PFSK-1 (cell line): ENCODE measurements at regions not wholly inside any gene's neighbourhood (a gene's known extent, or its start where the extent isn't known, plus 50 kb on each side); places are given as distances from the start of the nearest gene placed in this dataset.

Experiments used
- POLR2AphosphoS5 ChIP-seq: IDR thresholded peaks from 2 replicates; pipeline ENCODE4 v1.6.1; 2012; ENCODE audit warnings: low read depth, mild to moderate bottlenecking, control low read depth, low read length, moderate library complexity
- SIN3A ChIP-seq: IDR thresholded peaks from 2 replicates; pipeline ENCODE4 v1.6.1; 2012; ENCODE audit warnings: mild to moderate bottlenecking, low read length, moderate library complexity, borderline replicate concordance; ENCODE audit not compliant: insufficient read depth
- TAF1 ChIP-seq: IDR thresholded peaks from 2 replicates; pipeline ENCODE4 v1.6.1; 2012; ENCODE audit warnings: low read length, control low read depth, borderline replicate concordance; ENCODE audit not compliant: insufficient read depth
- TF ChIP-seq, protein P1 (sequence below), 2 experiments: IDR thresholded peaks; 2 replicates each; pipeline versions ENCODE4 v1.6.1 to v1.8.0; 2011 to 2012; ENCODE audit warnings: low read depth in 2 of 2, low read length in 2 of 2, control low read depth in 1 of 2, inconsistent platforms in 1 of 2, mild to moderate bottlenecking in 1 of 2, moderate library complexity in 1 of 2; ENCODE audit not compliant: insufficient read depth in 1 of 2

DNA sequence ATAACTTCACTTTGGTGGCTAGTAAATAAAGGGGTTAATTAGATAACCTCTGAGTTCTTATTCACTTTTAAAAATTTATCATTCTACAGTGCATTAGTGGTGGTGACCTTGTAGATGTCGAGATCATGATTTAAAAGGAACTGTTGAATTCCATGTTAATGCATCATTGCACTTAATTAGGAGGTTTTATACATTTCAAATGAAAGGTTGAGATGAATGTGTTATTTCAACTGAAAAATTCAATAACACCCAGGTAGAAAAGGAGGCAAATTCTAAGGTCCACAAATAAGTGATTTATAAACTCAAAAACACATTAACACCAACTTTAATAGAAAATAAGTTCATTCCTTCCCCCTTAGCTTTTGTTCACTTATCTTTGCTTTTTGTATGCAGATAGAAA lies 58.3 kb upstream of the TMEM170B start:
- TF ChIP-seq TAF1 (no peak), SIN3A (no peak), POLR2AphosphoS5 (no peak)
- TF ChIP-seq, protein P1, sequence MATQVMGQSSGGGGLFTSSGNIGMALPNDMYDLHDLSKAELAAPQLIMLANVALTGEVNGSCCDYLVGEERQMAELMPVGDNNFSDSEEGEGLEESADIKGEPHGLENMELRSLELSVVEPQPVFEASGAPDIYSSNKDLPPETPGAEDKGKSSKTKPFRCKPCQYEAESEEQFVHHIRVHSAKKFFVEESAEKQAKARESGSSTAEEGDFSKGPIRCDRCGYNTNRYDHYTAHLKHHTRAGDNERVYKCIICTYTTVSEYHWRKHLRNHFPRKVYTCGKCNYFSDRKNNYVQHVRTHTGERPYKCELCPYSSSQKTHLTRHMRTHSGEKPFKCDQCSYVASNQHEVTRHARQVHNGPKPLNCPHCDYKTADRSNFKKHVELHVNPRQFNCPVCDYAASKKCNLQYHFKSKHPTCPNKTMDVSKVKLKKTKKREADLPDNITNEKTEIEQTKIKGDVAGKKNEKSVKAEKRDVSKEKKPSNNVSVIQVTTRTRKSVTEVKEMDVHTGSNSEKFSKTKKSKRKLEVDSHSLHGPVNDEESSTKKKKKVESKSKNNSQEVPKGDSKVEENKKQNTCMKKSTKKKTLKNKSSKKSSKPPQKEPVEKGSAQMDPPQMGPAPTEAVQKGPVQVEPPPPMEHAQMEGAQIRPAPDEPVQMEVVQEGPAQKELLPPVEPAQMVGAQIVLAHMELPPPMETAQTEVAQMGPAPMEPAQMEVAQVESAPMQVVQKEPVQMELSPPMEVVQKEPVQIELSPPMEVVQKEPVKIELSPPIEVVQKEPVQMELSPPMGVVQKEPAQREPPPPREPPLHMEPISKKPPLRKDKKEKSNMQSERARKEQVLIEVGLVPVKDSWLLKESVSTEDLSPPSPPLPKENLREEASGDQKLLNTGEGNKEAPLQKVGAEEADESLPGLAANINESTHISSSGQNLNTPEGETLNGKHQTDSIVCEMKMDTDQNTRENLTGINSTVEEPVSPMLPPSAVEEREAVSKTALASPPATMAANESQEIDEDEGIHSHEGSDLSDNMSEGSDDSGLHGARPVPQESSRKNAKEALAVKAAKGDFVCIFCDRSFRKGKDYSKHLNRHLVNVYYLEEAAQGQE (IDR thresholded peaks at IDR 0.05; ENCODE audit: insufficient read depth in 1 of 2, low read depth in 2 of 2, low read length in 2 of 2) = no peak
